ENCODE measurements at regions not wholly inside any gene's neighbourhood (a gene's known extent, or its start where the extent isn't known, plus 50 kb on each side); places are given as distances from the start of the nearest gene placed in this dataset.

- no peak for DNase-seq (ENCODE audit: low spot score)
Measured at GRCh38 chr13:39282400-39282972, 244.2 kb downstream of the NHLRC3 start.

- no peak for DNase-seq (ENCODE audit: low spot score)
Measured at GRCh38 chr13:39283072-39283471, 244.8 kb downstream of the NHLRC3 start.

GRCh38 chr13:39284801-39285388, 246.6 kb downstream of the NHLRC3 start:
- DNase-seq (ENCODE audit: low spot score) = no peak

Measured in HT-29 (cell line).